MCF 10A (cell line): ENCODE measurements at regions not wholly inside any gene's neighbourhood (a gene's known extent, or its start where the extent isn't known, plus 50 kb on each side); places are given as distances from the start of the nearest gene placed in this dataset.

Source experiments
- BruUV-seq: library from RNA; stranded (reverse); fragments of 400-500 nt; replicated peaks from 2 replicates; lab custom pipeline; 2021; lab: Mats Ljungman, UMichigan
- CTCF ChIA-PET: fragments of 300-600 bp; sonication (Branson Sonifier 250); formaldehyde crosslinking; extraction: SDS; loops from one replicate; lab custom pipeline; 2021; ENCODE audit warnings: antibody characterized with exemption, inconsistent platforms; lab: Yijun Ruan, JAX
- POLR2A ChIA-PET: fragments of 300-600, 350-650 bp; sonication (Branson Sonifier 250); formaldehyde crosslinking; extraction: SDS; loops from one replicate; lab custom pipeline; 2020; ENCODE audit warnings: antibody characterized with exemption, inconsistent platforms; lab: Yijun Ruan, JAX
- DNase-seq: peaks from one replicate; pipeline ENCODE4 v3.0.0-alpha.2; 2018; ENCODE audit not compliant: unreplicated experiment
- H3K27ac Mint-ChIP-seq: one replicate; pipeline ENCODE4 v1.8.0; 2022; ENCODE audit warnings: mild to moderate bottlenecking, low read depth, mixed read lengths; ENCODE audit not compliant: unreplicated experiment
- H3K27me3 Mint-ChIP-seq: one replicate; pipeline ENCODE4 v1.8.0; 2022; ENCODE audit warnings: mixed read lengths; ENCODE audit not compliant: insufficient read depth, unreplicated experiment
- H3K36me3 Mint-ChIP-seq: one replicate; pipeline ENCODE4 v1.8.0; 2022; ENCODE audit warnings: mild to moderate bottlenecking, moderate library complexity, mixed read lengths; ENCODE audit not compliant: insufficient read depth, unreplicated experiment
- H3K4me1 Mint-ChIP-seq: one replicate; pipeline ENCODE4 v1.8.0; 2022; ENCODE audit warnings: mixed read lengths; ENCODE audit not compliant: insufficient read depth, unreplicated experiment
- H3K4me3 Mint-ChIP-seq: one replicate; pipeline ENCODE4 v1.8.0; 2022; ENCODE audit warnings: mild to moderate bottlenecking, moderate library complexity, mixed read lengths; ENCODE audit not compliant: unreplicated experiment
- H3K9me3 Mint-ChIP-seq: one replicate; pipeline ENCODE4 v1.8.0; 2022; ENCODE audit warnings: mixed read lengths; ENCODE audit not compliant: unreplicated experiment
- intact Hi-C: fragments of 100-400 bp; cut with micrococcal nuclease; formaldehyde crosslinking; loops from 2 replicates; pipeline ENCODE4 v1.14.1; 2022
- TF ChIP-seq, protein P1 (sequence below): fragments of 200-600 bp; IDR thresholded peaks from one replicate; pipeline ENCODE4 v1.8.0; 2022; ENCODE audit warnings: antibody characterized with exemption, mild to moderate bottlenecking; ENCODE audit not compliant: unreplicated experiment

DNA sequence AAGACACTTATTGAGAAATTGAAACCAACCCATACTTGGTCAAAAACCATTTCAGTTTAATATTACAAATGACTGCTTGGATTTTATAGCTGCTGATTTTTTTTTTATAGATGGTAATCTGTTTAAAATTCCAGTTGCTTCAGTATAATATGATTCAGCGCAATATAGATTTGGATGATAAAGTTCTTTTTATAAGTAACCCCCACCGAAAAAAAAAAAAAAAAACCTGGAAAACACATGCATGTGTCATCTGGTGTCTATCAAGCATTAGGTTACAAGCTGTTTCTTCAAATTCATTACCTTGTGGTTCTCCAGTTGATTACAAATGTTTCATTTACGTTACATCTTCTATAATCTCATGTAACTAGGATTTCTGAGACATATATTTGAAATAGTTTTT lies 356.6 kb upstream of the ROBO2 start:
- Mint-ChIP-seq H3K27ac (no peak overlapping the region), H3K4me3 (no peak overlapping the region), H3K9me3 (no peaks in the 10 kb centered on the region), H3K27me3 (peaks cover 67% of the 10 kb centered on the region), H3K4me1 (no peaks in the 10 kb centered on the region), H3K36me3 (no peaks in the 10 kb centered on the region)
- BruUV-seq: no TSS peak
- no peak for DNase-seq
- POLR2A ChIA-PET: no interaction called here
- CTCF ChIA-PET: interaction anchor here (0.8 to 1.0 kb wide), 3 partner anchors 22 to 875 kb away, joined by 3 to 9 read pairs (median 3); no protein-coding TSS in a partner anchor
- TF ChIP-seq, protein P1, sequence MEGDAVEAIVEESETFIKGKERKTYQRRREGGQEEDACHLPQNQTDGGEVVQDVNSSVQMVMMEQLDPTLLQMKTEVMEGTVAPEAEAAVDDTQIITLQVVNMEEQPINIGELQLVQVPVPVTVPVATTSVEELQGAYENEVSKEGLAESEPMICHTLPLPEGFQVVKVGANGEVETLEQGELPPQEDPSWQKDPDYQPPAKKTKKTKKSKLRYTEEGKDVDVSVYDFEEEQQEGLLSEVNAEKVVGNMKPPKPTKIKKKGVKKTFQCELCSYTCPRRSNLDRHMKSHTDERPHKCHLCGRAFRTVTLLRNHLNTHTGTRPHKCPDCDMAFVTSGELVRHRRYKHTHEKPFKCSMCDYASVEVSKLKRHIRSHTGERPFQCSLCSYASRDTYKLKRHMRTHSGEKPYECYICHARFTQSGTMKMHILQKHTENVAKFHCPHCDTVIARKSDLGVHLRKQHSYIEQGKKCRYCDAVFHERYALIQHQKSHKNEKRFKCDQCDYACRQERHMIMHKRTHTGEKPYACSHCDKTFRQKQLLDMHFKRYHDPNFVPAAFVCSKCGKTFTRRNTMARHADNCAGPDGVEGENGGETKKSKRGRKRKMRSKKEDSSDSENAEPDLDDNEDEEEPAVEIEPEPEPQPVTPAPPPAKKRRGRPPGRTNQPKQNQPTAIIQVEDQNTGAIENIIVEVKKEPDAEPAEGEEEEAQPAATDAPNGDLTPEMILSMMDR: no peak
- intact Hi-C loops: no loop called here

DNA sequence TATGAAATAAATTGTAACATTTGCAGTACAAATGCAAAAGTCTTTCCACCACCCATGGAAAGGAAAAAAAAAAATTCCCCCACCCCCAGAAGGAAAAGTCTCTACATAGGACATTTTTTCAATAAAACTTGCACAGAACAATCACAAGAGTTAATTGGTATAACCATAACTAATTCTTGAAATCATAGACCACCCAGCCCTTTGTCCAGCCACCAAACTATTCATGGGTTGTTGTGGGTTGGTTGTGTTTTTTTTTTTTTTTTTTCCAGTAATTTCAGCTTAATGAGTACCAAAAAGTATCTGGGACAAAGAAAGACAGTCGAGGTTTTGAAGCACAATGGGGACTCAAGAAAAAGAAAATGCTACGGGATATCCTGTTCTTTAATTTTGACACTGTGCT lies 355.0 kb upstream of the ROBO2 start:
- ChIA-PET POLR2A (no interaction called here), CTCF (interaction anchor here (0.6 kb wide), 1 partner anchor 10 kb away, joined by 4 read pairs; no protein-coding TSS in a partner anchor)
- intact Hi-C loops: no loop called here
- H3K4me1 Mint-ChIP-seq: no peaks in the 10 kb centered on the region
- TF ChIP-seq, protein P1: no peak
- no TSS peak for BruUV-seq
- H3K27ac Mint-ChIP-seq: no peak overlapping the region
- H3K36me3 Mint-ChIP-seq: no peaks in the 10 kb centered on the region
- no peaks in the 10 kb centered on the region for H3K9me3 Mint-ChIP-seq
- no peak overlapping the region for H3K4me3 Mint-ChIP-seq
- DNase-seq: no peak
- peaks cover 84% of the 10 kb centered on the region for H3K27me3 Mint-ChIP-seq

DNA sequence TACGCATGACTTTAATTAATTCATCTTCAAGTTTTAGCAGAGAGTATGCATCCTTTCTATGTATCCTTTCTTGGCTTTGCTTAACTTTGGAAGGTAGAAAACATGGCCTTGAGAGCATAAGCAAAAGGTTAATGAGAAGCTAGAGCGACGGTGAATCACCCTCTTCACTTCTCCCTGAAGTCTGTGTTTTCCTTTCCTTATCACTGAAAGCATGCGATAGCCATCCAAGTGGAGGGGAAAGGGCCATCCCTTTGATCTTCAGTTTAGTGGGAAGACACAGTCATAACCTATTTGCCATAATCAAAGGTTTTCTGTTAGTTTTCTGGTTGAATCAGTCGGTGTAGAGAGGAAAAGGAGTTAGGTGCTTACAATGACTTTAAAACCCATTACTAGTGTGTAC lies 354.0 kb upstream of the ROBO2 start:
- H3K9me3 Mint-ChIP-seq: no peaks in the 10 kb centered on the region
- peaks cover 86% of the 10 kb centered on the region for H3K27me3 Mint-ChIP-seq
- BruUV-seq: no TSS peak
- H3K4me1 Mint-ChIP-seq: no peaks in the 10 kb centered on the region
- no peak overlapping the region for H3K27ac Mint-ChIP-seq
- POLR2A ChIA-PET: no interaction called here
- CTCF ChIA-PET: interaction anchor here (0.6 kb wide), 1 partner anchor 10 kb away, joined by 4 read pairs; no protein-coding TSS in a partner anchor
- no peak overlapping the region for H3K4me3 Mint-ChIP-seq
- TF ChIP-seq, protein P1: no peak
- DNase-seq: no peak
- no peaks in the 10 kb centered on the region for H3K36me3 Mint-ChIP-seq
- intact Hi-C loops: no loop called here

DNA sequence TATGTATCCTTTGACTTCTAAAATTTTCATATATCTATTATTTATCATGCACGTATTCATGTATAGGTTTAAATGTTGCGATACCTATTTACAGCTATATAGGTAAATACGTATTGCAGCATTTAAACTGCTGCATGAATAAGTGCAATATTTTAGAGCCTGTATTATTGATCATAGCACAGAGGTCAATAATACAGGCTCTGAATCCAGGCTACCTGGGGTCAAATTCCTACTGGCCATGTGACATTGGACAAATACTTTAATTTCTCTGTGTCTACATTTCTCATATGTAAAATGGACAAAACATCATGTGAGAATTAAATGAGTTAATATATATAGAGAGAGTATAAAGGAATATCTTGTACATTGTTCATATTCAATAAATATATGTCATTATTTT lies 352.9 kb upstream of the ROBO2 start:
- no peaks in the 10 kb centered on the region for H3K9me3 Mint-ChIP-seq
- ChIA-PET POLR2A (no interaction called here), CTCF (no interaction called here)
- no TSS peak for BruUV-seq
- no peaks in the 10 kb centered on the region for H3K4me1 Mint-ChIP-seq
- intact Hi-C loops: no loop called here
- no peaks in the 10 kb centered on the region for H3K36me3 Mint-ChIP-seq
- no peak overlapping the region for H3K4me3 Mint-ChIP-seq
- TF ChIP-seq, protein P1: no peak
- peaks cover 86% of the 10 kb centered on the region for H3K27me3 Mint-ChIP-seq
- DNase-seq: no peak
- no peak overlapping the region for H3K27ac Mint-ChIP-seq
